CD4-positive, alpha-beta T cell treated with Interleukin-17A for 4 hours (primary cell): ENCODE measurements at regions not wholly inside any gene's neighbourhood (a gene's known extent, or its start where the extent isn't known, plus 50 kb on each side); places are given as distances from the start of the nearest gene placed in this dataset.
"Not testable (repeated sequence)": the region's sequence is repeated elsewhere in the genome, so short reads cannot be mapped to it uniquely, and the experiment has no call there.

Source experiments
- DNase-seq: peaks from one replicate; pipeline ENCODE4 v3.0.0-alpha.2; 2020; ENCODE audit warnings: mixed read lengths

DNA sequence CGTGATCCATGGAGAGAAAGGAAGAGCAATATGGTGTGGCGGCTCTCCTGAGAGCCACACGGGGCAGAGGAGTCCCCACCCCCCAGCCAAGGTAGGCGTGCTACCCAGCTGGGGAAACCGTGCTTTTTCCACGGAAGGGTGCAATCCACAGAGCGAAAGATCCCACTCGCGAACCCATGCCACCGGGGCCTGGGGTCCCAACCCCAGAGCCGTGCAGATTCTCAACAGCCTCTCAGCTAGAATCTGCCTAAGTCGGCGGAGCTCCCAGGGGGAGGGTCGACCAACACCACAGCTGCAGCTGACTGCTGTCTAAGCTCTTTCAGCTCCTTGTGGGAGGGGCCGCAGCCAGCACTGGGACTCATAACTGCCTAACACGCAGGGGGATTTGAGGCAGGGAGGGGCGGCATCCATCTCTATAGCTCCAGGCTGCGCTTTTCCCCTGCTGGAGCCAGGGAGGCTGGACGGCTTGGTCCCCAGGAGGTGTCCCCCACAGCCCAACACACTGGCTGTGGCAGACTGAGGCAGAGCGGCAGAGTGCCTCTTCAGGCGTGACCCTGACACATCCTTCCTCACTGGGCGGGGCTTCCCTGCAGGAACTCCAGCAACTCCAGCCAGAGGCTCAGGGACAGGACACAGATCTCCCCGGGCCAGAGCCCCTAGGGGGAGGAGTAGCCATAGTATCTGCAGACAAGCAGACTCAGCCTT lies 107.6 kb upstream of the ZBTB20 start:
- DNase-seq, result no peak

DNA sequence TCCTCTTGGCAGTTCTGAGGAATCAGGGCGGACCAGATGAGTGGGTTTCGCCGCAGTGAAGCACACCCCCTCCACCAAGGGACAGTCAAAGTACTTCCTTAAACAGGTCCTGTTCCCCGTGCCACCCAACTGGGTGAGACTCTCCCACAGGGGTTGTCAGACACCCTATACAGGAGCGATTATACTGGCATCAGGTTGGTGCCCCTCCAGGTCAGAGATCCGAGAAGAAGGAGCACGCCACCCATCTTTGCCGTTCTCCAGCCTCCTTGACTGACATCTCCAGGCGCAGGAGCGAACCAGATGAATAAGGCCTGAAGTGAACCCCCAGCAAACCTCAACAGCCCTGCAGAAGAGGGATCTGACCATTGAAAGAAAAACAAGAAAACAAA lies 108.1 kb upstream of the ZBTB20 start:
- DNase-seq, result no peak

DNA sequence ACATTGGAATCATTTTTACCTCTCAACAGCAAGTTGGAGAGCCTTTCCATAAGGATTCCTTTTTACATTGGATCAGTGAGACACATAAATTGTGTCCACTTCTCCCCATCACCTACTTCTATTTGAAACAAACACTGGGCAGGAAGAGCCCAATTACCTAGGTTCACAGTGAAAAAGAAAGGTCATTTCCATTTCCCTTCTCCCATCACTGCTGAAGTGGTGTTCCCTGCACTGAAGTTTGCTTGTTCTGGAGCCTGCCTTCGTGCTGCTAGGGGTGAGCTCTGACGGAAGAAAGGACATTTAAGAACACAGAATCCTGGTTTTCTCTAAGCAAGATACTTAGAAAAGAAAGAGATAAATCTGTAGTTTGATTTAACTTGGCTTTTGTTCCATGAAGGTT lies 123.8 kb upstream of the ZBTB20 start:
- no peak for DNase-seq

DNA sequence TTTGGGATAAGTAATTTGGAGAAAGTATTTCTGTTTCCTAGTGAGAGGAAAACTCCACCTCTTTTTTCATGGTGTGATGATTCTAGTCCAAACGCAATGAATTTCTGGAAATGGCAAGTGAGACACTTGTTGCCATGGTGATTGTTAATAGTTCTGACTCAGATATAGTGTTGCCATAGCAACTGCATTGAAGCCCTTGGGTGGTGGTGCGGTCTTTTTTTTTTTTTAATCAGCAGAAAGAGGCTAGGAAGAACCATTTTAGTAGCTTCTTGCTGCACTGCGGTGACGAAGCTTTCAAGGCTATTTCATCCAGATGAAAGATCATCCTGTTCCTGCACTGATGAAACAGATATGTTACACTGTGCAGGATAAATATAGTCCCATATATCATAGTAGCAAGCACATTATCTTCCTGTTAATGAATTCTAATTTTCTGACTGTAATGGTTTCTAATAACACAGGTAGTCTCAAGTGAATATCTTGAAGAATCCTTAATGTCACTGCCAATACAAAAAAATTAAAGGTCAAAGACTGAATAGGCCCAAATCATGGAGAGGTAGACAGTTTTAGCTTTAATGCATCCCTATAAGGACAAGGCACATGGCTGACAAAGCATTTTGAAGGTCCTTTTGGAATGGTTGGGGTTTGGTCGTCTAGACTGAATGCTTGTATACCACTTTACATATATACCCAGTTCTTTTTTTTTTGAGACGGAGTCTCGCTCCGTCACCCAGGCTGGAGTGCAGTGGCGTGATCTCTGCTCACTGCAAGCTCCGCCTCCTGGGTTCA lies 125.1 kb upstream of the ZBTB20 start:
- no peak for DNase-seq

DNA sequence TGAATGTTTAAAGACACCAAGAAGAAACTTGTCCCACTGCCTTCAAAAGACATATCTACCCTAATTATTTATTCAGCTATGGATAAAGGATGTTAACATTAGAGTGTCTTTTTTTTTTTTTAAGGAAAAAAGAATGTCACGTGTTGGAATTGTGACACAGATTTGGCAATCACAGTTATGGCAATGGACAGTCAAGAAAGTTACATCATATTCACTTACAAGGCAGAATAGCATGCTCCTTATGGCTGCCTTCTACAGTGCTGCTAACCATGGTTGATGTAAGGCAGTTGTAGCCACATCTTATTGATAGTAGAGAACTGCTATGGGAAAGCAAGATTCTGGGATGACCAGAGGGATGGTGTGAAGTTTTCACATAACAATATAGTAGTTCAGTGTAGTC lies 128.8 kb upstream of the ZBTB20 start:
- no peak for DNase-seq

DNA sequence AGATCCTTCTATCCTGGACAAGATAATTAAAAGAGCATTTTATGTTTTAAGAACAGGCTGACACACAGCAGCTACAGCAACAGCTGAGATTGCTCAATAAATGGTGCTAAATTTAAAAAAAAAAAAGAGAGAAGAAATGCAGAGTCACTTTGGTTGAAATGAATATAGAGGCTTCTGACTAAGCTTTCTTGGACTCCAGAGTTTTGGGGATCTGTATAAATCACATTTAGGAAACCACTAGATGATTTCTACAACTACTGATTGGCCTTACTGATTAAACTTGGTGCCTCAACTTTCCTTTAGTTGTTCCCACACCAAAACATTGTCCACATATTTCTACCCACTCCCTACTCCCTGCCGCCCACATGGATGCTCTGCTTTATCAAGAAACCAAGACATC lies 132.9 kb upstream of the ZBTB20 start:
- DNase-seq, result no peak

DNA sequence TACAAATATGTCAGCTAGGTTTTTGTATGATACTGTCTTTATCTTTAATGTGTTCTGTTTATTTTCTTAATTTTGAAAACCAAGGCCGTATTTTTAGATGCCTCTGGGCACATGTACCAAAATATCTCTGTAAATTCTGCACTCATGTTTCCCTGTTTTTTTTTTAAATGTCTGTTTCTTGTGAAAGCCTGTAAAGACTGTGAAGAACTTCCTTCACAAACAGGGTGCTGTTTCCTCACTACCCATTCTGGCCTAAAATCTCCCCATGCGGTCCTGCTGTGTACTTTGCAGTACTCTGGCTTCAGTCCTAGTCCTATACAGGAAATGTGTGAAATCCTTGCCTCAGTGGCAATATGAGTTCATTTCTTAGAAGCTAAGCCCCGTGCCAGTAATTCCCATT lies 133.4 kb upstream of the ZBTB20 start:
- no peak for DNase-seq

DNA sequence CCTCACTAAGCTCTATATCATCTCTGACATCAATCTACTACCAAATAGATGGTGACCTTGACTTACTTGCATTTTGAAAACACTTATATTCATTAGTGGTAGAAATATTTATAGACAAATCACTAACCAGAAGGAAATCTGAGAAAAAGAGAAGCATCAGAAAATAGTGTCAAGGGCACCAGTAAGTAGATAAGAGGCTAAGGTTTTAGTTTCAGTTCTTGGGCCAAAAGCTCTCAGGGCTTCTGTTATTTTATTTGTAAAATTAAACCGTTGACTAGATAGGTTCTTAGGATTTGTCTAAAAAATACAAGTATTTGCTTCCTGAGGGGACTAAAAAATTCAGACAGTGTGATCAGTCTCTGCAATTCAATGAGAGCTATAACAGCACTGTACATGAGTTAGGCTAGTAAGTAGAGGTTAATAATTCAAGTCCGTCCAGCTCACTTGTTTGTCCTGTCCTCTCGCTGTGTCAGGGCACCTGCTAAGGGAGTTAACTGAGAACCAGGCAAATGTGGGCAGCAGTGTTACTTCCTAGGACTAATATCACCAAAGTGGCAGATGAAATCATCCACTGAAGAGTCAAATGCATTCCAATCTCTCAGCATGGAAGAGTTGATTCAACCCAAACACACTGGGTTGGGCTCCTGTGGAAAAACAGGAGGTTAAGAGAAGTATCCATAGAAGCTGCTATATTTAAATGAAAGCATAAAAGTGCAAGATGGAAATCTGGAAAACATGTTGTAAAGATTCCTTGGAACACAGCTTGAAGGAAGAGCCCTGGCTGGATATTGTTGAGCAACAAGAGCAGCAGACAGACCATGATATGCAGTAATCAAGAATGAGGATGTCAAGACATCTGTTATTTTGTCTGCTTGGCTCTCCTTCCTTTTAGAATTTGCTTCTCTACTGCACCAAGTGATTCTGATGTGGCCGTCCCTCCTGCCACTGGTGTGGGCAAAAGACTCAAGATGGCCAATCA lies 134.9 kb upstream of the ZBTB20 start:
- no peak for DNase-seq

DNA sequence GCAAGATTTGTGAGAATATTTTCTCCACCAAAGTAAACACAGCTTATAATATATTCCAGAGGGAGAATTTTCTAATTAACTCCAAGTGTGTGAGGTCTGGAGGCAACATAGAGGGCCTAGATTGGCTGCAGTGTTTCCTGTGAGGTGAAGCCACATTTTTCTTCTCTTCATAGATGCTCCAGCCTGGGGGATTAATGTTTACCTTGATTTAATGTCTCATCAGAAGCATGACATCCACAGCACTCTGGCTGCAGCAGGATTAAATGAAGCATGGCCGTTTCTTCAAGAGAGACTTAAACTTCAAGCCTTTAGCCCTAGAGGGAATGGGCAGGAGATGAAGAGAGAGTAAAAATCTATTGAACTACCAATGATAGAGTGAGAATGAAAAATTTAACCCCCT lies 137.9 kb upstream of the ZBTB20 start:
- no peak for DNase-seq

DNA sequence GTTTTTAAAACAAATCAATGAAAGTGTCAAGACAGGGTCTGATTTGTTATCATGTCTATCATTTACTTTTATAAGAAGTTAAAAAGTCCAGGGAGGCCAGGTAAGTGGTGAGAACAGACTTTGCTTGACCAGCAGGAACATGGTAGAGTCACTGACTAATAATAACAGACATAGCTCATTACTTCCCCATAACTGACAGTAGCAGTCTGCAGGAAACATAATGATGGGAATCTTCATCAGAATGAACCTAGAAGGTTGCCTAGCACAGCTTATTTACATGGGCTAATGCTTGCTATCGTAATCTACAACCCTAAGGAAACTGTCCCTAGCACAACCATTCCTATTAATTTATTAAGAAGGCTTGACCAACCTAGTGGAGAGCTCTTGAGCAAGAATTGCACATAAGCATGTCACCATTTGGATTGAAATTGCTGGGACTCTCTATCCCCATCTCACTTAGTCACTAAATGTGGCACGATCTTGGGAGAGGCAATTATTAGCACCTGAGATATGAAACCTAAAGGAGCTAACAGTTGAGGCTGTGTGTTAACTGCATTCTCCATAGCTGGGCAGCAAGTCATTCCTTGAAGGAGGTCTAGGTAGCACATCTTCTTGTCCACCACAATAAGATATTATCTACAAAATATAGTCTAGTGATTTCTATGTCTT lies 139.6 kb upstream of the ZBTB20 start:
- DNase-seq, result no peak

DNA sequence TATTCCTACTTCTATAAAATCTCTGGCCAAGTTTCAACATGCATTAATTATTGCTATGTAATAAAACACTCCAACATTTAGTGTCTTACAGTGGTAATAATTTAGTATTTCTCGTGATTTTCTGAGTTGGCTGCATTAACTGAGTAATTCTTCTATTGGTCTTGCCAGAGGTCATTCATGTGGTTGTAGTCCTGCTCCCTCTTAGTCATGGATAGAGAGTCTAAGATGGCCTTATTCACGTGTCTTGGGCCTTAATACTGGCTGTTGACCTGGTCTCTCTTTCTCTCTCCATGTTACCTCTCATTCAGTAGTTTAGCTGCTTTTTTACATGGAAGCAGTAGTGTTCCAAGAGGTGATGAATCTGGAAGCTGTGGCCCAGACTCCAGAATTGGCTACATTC lies 140.1 kb upstream of the ZBTB20 start:
- DNase-seq, result no peak

DNA sequence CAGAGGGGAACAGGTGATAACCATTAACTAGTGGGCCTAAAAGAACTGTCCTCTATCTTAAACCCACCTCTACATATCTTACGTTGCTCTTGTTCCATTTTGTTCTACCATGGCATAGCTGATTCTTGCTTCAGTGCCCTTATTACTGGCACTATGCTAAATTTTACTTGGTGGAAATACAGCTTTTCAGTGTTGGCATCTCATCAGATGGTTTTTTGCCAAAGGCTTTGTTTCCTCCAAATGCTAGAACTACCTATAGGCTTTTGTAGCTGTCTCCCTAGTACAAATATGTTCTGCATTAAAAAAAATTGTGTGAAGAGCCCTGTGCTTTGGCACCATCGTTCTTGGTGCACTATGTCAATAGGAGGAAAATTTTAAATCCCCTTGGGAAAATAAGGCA lies 145.0 kb upstream of the ZBTB20 start:
- no peak for DNase-seq

DNA sequence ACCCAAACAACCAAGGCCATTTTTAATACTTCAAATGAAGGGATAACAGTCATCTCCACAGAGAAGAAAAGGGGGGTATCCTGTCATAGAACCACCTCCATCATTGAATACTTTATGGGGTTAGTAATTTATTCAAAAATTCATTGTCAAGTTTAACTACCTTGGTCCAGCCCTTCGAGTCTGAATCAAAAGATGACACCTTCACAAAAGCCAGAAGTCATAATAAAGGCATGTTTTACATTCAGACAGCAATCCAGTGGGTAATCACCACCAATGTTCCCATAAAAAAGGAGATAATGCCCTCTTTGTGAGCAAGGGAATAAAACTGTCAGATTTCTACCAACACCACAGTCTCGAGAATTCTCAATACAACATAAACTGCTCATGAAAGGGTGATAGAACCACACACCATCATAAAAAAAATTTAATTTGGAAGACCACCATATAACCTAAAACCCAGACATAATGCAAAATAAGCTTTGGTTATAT lies 145.6 kb upstream of the ZBTB20 start:
- no peak for DNase-seq

DNA sequence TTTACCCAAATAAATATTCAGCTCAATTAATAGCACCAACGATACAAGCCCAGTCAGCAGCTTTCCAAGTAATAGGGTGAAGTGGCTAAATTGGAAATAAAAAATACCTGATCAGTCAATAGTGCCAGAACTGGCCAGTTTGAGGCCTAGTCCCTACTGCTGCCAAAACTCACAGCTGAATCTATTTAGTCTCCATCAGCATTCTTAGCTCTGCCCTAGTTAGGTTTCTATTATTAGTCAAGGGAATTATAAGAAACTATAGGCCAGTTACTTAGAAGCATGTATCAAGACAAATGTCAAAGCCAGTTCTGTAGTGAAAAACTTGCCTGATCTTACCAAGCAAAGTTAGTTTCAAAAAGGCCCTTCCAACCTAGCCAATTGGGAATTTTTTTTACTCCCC lies 146.2 kb upstream of the ZBTB20 start:
- no peak for DNase-seq

DNA sequence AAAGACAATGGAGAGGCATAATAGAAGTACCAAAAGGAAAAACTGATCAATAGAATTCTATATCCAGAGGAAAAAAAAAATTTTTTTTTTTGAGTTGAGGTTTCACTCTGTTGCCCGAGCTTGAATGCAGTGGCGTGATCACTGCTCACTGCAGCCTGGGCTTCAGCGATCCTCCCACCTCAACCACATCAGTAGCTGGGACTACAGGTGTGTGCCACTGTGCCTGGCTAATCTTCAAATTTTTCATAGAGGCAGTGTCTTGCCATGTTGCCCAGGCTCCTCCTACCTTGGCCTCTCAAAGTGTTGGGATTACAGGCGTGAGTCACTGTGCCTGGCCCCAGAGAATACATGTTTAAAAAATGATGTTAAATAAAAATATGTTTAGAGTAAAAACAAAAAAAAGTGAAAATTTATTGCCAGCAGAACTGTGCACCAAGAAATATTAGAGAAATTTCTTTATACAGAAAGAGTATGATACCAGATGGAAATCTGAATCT lies 154.3 kb upstream of the ZBTB20 start:
- DNase-seq, result no peak

DNA sequence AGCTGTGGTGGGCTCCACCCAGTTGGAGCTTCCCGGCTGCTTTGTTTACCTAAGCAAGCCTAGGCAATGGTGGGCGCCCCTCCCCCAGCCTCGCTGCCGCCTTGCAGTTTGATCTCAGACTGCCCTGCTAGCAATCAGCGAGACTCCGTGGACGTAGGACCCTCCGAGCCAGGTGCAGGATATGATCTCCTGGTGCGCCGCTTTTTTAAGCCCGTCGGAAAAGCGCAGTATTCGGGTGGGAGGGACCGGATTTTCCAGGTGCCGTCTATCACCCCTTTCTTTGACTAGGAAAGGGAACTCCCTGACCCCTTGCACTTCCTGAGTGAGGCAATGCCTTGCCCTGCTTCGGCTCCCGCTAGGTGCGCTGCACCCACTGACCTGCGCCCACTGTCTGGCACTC lies 170.9 kb upstream of the ZBTB20 start:
- not testable (repeated sequence) for DNase-seq

DNA sequence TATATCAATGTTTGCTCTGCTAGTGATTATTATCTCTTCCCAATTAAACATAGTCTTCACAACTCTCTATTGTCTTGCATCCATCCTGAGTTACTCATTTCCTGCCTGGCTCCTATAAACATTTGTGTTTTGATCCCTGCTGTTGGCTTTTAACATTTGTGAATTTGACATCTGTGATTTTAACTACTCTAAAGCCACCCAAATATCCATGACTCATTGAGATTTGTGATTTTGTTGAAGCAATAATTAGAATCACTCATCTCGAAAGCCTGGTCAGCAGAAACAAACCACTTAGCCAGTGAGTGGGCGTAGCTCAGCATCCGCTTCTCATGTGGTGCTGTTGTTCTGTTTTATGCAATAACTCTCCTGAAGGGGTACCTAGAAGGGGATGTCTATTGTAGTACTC lies 174.3 kb upstream of the ZBTB20 start:
- no peak for DNase-seq

DNA sequence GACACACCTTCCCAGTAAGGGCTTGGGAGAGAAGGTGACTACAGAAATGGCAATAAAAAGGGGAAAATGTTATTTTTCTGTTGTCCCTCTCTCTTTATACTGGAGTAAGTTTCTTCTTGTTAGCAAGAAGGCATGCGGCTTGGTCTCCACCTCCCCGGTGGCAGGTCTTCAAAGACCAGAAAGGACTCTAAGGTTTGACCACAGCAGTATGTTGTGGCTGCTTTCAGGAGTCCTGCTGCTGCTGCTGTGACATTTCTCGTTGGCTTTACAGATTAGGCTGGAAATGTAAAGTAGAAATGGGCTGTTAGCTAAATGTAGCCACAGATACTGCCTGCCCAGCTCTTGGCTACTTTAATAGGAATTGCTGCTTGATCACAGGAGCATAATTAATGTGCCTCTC lies 175.8 kb upstream of the ZBTB20 start:
- DNase-seq, result no peak

DNA sequence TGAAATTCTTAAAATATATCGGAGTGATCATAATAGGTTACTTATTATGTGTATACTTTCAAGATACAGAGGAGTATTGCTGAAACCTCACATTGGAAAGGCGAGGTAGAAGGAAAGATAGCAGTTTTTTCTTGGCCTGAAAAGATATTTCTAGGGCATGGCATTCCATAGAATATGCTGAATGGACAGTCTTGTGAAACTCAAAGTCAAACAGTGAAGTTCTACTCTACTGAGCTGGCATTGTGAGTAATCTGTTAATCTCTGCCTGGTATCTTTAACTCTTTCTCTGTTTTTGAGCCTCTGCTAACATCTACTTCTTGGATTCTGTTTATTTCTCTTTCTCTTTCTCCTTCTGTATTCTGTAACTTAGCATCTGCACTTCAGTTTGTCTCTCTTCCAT lies 176.3 kb upstream of the ZBTB20 start:
- DNase-seq, result no peak

DNA sequence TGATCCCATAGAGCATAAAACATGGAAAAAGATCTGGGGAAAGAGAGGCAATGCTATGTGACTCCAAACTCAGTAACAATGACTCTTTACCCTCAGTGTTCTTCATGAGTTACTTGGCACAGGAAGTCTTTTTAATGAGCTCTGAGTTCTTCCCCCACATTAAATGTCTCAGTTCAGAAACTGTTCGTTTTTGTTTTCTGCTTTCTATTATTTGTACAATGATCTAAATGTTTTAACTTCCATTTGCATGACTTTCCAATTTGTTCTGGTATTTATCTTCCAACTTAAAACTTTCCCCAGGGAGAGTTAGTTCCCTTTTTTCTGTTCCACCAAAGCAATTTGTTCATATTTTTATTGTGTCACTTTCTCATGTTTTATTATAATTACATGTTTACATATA lies 177.0 kb upstream of the ZBTB20 start:
- no peak for DNase-seq

DNA sequence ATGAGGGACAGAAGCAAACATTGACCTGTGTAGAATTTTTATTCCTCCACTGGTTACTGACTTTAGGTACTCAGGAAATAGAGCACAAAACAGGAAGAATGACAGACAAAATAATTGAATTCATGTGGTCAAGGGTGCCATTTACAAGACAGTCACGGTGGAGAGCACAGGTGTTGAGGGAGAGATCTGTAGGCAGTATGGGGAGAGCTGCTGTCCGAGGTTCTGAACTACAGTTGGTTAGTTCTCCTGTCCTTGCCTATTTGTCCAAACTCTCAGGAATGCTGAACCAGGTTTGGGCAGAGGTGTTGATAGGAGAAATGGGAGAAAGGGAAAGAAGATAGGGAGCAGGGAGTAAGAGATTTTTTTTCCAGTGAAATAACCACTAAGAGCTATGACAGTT lies 178.5 kb upstream of the ZBTB20 start:
- DNase-seq, result no peak

DNA sequence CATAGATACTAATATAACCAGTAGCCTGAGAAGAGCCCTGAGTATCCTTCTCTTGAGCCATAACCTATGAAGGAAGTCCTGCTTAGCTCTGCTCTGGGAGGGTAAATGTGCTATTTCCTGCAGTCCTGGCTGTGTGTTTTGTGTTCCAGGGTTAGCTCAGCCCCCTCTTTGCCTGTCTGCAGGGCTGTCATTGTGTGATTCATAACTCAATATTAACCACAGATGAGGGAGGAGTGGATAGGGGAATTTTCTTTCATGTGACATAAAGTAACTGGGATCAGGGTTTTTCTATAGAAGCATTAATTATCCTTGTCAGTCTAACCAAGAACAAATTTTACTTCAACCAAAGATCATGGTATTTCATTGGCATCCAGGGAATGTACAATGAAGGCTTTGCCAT lies 183.3 kb upstream of the ZBTB20 start:
- DNase-seq, result no peak

DNA sequence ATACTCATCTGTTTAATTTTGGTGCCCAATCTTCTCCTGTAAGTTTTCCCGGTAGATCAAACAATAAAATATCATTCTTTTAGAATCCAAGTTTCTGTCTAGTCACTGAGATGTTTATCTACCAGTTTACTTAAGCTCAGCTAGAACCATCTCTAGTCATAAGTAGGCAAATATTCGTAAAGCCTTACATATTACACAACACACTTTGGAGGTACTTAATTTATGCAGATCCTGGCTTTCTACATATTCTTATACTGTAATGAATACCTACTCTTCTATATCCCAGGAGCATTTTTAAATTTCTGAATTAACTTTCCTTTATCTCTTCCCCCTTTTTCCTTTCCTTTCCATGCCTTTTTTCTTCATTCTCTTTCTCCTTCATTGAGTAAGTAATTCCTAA lies 185.9 kb upstream of the ZBTB20 start:
- no peak for DNase-seq
